Breast epithelium (tissue), 4 donors: ENCODE measurements at regions not wholly inside any gene's neighbourhood (a gene's known extent, or its start where the extent isn't known, plus 50 kb on each side); places are given as distances from the start of the nearest gene placed in this dataset.

Experiments used
- DNase-seq, 2 donors: peaks; one replicate each; pipeline ENCODE4 v3.0.0-alpha.2; 2019; ENCODE audit warnings: low spot score in 2 of 2
- H3K27ac ChIP-seq, 2 donors: fragments of 200-600 bp; sonication (generic) in 1 of 2; one replicate each; pipeline ENCODE4 v1.5.1; 2016 to 2019; ENCODE audit warnings: mild to moderate bottlenecking in 1 of 2
- H3K27me3 ChIP-seq, 2 donors: fragments of 200-600 bp; sonication (generic) in 1 of 2; one replicate each; pipeline versions ENCODE4 v1.5.1 to v1.6.0; 2017 to 2019; ENCODE audit warnings: control low read depth in 1 of 2, mild to moderate bottlenecking in 1 of 2
- H3K36me3 ChIP-seq: fragments of 200-600 bp; one replicate; pipeline ENCODE4 v1.5.1; 2019
- H3K4me1 ChIP-seq, 2 donors: fragments of 200-600 bp; sonication (generic); one replicate each; pipeline ENCODE4 v1.5.1; 2016 to 2019; ENCODE audit warnings: control low read depth in 1 of 2
- H3K4me3 ChIP-seq, 3 donors: fragments of 200-600 bp; sonication (generic); 1 replicate in 2 of 3; 2 replicates in 1 of 3; pipeline ENCODE4 v1.5.1; 2016 to 2019; ENCODE audit warnings: mild to moderate bottlenecking in 3 of 3, moderate library complexity in 2 of 3
- H3K9me3 ChIP-seq, 2 donors: fragments of 200-600 bp; sonication (generic) in 1 of 2; one replicate each; pipeline ENCODE4 v1.5.1; 2016 to 2019; ENCODE audit warnings: control low read depth in 1 of 2
- POLR2A ChIP-seq: fragments of 450-650 bp; IDR thresholded peaks from one replicate; pipeline ENCODE4 v1.6.1; 2016; ENCODE audit warnings: antibody characterized with exemption, mild to moderate bottlenecking, moderate library complexity
- POLR2AphosphoS5 ChIP-seq, 3 donors: sonication (generic); formaldehyde crosslinking; IDR thresholded peaks; one replicate each; pipeline ENCODE4 v1.6.1; 2017; ENCODE audit warnings: antibody characterized with exemption in 3 of 3
- intact Hi-C: fragments of 100-400 bp; cut with DNase I; formaldehyde crosslinking; loops from one replicate; pipeline ENCODE4 v1.15.1; 2023; ENCODE audit warnings: low total_unique reads
- TF ChIP-seq, protein P1 (sequence below), 3 donors: fragments of 450-650 bp; IDR thresholded peaks; one replicate each; pipeline ENCODE4 v1.5.1; 2016 to 2017; ENCODE audit warnings: antibody characterized with exemption in 3 of 3, mild to moderate bottlenecking in 3 of 3, moderate library complexity in 3 of 3

DNA sequence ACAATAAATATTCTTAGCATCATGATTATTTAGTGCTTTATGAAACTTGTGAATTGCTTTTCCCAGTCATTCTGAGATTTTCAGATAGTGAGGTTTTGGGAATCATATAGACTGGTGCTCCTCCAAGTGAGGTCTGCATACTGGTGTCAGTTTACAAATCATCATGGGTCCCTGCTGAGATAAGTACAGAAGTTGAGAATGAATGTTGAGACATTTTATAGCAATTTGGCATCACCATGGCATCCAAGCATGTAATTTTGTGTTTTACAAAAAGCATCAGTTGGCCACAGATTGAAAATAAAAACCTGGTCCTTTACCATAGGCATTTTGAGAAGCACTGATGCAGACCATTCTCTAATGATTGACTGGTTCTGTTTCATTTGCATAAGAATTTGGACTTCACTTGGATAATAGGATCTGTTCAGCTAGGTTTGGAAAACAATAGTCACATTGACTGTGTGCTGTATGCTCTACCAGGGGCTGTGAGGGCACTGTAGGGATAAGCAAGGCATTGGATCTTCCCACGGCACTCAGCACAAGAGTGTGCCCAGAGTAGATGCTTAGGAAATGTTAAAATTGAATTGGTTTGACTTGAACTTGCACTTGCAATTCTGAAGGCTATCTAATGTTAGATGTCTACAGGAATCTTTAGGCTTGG lies 79.0 kb upstream of the JUN start:
- intact Hi-C loops = no loop called here
- no peaks in the 10 kb centered on the region for H3K4me1 ChIP-seq

DNA sequence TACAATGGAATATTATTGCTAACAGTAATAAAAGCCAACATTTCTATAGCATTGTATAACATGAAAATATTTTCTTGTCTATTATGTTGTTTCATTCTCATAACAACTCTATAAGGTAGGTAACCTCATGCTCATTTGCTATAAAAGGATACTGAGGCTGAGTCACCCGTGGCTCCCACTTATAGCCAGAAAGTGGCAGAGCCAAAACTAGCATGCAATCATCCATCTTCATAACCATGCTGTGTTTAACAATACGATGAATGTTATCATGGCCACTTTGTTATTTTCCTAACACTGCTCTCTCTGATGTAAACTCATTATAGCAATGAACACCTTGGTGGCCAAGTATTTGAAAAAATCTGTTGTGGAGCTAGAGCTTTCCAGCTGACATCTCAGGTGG lies 80.8 kb upstream of the JUN start:
- Histone ChIP-seq H3K36me3 (no peaks in the 10 kb centered on the region), H3K27ac (no peak overlapping the region), H3K4me3 (no peak overlapping the region), H3K27me3 (no peaks in the 10 kb centered on the region), H3K4me1 (no peaks in the 10 kb centered on the region), H3K9me3 (no peaks in the 10 kb centered on the region)
- no peak for DNase-seq
- intact Hi-C loops = no loop called here
- TF ChIP-seq POLR2A = no peak
- TF ChIP-seq, protein P1, sequence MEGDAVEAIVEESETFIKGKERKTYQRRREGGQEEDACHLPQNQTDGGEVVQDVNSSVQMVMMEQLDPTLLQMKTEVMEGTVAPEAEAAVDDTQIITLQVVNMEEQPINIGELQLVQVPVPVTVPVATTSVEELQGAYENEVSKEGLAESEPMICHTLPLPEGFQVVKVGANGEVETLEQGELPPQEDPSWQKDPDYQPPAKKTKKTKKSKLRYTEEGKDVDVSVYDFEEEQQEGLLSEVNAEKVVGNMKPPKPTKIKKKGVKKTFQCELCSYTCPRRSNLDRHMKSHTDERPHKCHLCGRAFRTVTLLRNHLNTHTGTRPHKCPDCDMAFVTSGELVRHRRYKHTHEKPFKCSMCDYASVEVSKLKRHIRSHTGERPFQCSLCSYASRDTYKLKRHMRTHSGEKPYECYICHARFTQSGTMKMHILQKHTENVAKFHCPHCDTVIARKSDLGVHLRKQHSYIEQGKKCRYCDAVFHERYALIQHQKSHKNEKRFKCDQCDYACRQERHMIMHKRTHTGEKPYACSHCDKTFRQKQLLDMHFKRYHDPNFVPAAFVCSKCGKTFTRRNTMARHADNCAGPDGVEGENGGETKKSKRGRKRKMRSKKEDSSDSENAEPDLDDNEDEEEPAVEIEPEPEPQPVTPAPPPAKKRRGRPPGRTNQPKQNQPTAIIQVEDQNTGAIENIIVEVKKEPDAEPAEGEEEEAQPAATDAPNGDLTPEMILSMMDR (IDR thresholded peaks at IDR 0.05) = no peak
- no peak for TF ChIP-seq POLR2AphosphoS5 (IDR thresholded peaks at IDR 0.05)

More for the DNA sequence above, 79.0 kb upstream of the JUN start:
- no peak overlapping the region for H3K4me3 ChIP-seq
- H3K27me3 ChIP-seq = no peaks in the 10 kb centered on the region
- H3K27ac ChIP-seq = no peak overlapping the region
- H3K36me3 ChIP-seq = no peaks in the 10 kb centered on the region
- H3K9me3 ChIP-seq = no peaks in the 10 kb centered on the region
- TF ChIP-seq, protein P1 (IDR thresholded peaks at IDR 0.05) = no peak
- TF ChIP-seq POLR2AphosphoS5 (IDR thresholded peaks at IDR 0.05) = no peak
- no peak for TF ChIP-seq POLR2A
- no peak for DNase-seq

DNA sequence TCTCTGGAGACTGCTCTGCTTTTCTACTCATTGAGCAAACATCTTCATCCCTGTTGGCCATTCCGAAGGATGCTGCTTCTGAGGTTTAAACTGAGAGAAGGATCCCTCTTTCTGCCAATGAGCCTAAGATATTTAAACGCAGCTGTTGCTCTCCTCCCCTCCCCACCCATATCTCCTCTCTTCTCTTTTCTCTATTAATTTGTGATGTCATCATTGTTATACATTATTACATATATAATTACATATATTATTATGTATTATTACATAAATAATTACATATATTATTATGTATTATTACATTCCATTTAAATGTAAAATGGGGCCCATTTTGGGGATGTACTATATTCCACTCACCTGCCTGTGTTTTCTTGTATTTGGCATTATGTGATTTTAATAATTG lies 82.7 kb upstream of the JUN start:
- H3K4me1 ChIP-seq = no peaks in the 10 kb centered on the region
- intact Hi-C loops = no loop called here
- H3K36me3 ChIP-seq = no peaks in the 10 kb centered on the region
- H3K27ac ChIP-seq = no peak overlapping the region
- TF ChIP-seq POLR2AphosphoS5 (IDR thresholded peaks at IDR 0.05) = no peak
- TF ChIP-seq POLR2A = no peak
- no peak overlapping the region for H3K4me3 ChIP-seq
- H3K9me3 ChIP-seq = no peaks in the 10 kb centered on the region
- DNase-seq = no peak
- no peaks in the 10 kb centered on the region for H3K27me3 ChIP-seq

DNA sequence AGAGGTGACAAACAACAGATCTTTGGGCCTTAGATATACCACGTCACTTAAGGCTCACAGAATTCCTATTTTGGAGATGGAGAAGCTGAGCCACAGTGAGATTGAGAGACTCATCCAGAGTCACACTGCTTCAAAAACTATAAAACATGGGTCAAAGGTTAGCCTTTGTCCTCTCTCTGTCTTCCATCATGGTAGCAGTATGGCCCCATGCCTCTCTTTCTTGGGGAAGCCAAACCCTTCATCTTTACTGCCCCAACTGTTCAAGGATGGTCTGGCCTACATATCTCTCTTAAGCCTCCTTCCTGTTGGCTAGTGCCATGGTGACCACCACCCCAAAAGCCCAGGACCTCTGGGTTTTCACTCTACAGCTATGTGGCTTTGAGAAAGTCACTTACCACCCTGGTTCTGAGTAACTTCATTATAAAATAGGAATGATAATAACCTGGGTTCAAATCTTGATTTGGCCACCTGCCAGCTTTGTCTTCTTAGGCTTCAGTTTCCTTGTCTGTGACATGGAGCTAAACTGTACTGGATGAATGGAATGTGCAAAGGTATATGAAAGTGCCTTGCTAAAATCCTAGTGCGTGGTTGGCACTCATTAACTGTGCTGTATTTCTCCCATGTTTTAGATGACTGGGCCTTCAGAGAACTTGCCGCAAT lies 85.9 kb upstream of the JUN start:
- Histone ChIP-seq H3K27ac (no peak overlapping the region), H3K4me3 (no peak overlapping the region), H3K36me3 (no peaks in the 10 kb centered on the region), H3K4me1 (peaks cover 0 to 6% of the 10 kb centered on the region in 2 donors), H3K27me3 (no peaks in the 10 kb centered on the region), H3K9me3 (no peaks in the 10 kb centered on the region)
- intact Hi-C loops = no loop called here
- no peak for DNase-seq
- TF ChIP-seq POLR2A (no peak), POLR2AphosphoS5 (IDR thresholded peaks at IDR 0.05) (no peak)
- TF ChIP-seq, protein P1 (IDR thresholded peaks at IDR 0.05) = no peak

DNA sequence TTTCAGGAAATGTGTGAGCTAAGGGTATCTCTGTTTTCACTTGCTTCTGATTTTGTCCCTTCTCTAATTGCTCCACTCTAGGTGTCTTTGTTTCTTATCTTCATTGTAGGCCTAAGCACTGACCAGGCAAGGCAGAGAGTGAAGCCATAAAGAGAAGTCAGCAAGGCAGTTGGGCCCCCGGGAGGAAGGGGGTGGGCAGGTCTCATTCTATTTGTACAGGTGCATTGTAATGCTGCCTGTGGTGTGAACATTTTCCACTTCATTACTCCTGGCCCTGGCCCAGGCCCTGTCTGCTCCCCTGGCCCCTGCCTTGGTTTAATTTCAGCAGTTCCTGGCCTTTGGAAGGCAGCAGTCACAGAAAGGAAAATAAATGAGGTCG lies 86.4 kb upstream of the JUN start:
- DNase-seq = no peak
- Histone ChIP-seq H3K9me3 (no peaks in the 10 kb centered on the region), H3K27ac (no peak overlapping the region), H3K36me3 (no peaks in the 10 kb centered on the region), H3K4me3 (no peak overlapping the region), H3K4me1 (peaks cover 0 to 12% of the 10 kb centered on the region in 2 donors), H3K27me3 (no peaks in the 10 kb centered on the region)
- TF ChIP-seq, protein P1 (IDR thresholded peaks at IDR 0.05) = no peak
- TF ChIP-seq POLR2AphosphoS5 (IDR thresholded peaks at IDR 0.05) = no peak
- no peak for TF ChIP-seq POLR2A
- intact Hi-C loops = no loop called here
